ENCODE measurements at regions not wholly inside any gene's neighbourhood (a gene's known extent, or its start where the extent isn't known, plus 50 kb on each side); places are given as distances from the start of the nearest gene placed in this dataset.

GRCh38 chr1:87273291-87273690, 55.4 kb upstream of the LMO4 start:
- peak; percentile 23 for DNase-seq (ENCODE audit: low read depth, low spot score)

GRCh38 chr1:87274851-87275250, 53.8 kb upstream of the LMO4 start:
- no peak for DNase-seq (ENCODE audit: low read depth, low spot score)

- no peak for DNase-seq (ENCODE audit: low read depth, low spot score)
These were observed 49.7 kb upstream of the LMO4 start for GRCh38 chr1:87278825-87279535.
